NCI-H1436 (cell line): ENCODE measurements at regions not wholly inside any gene's neighbourhood (a gene's known extent, or its start where the extent isn't known, plus 50 kb on each side); places are given as distances from the start of the nearest gene placed in this dataset.

ENCODE experiments used
- DNase-seq: peaks from one replicate; lab custom pipeline; 2025; lab: John Stamatoyannopoulos, UW

DNA sequence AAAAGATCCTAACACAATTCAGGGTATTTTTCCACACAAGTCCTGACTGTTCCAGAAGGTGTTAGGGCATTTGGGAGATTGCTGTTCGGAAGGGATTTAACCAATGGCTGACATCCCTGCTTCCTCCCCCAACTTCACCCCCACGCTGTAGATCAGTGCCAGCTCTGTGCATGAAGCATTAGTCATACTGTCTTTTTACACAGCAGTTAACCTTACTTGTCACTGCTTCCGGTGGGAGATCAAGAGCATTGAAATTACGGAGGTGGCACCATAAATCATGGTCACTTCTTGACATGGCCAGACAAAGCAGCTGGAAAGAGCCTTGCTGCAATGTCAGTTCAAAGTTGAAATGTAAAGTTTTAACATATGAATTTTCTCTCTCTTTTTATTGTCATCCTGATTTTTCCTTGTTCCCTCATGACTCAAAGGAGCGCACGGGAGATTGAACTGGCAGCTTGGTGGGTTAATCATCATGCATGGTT is 70.2 kb downstream of the HRH4 start:
- DNase-seq, result no peak

DNA sequence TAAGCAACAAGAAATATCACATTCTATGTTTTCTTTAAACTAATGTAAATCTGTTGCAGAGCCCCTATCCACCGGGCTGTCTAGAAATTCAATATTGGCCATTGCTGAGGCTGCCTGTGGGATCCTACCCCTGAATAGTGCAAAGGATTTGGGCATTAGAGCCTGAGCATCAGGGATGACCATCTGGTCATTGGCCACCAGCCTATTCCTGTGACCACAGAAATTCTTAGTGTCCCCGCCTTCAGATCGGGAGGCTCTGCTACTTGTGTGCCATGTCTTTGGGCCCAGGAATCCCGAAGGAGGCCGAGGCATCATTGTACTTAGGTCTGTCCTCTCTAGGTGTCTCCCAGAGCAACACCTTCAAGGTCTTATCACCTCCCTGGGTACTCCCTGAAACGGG is 73.8 kb downstream of the HRH4 start:
- DNase-seq, result no peak

DNA sequence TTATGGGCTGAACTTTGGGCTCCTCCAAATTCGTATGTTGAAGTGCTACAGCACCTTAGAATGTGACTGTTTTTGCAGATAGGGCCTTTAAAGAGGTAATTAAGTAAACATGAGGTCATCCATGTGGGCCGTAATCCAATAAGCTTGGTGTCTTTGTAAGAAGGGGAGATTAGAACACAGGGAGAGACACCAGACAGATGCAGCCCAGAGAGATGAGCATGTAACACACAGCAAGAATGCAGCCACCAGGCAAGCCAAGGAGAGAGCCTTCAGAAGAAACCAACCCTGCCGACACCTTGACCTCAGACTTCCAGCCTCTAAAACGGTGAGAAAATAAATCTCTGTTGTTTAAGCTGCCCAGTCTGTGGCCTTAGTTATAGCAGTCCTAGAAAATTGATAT is 74.3 kb downstream of the HRH4 start:
- DNase-seq, result no peak

DNA sequence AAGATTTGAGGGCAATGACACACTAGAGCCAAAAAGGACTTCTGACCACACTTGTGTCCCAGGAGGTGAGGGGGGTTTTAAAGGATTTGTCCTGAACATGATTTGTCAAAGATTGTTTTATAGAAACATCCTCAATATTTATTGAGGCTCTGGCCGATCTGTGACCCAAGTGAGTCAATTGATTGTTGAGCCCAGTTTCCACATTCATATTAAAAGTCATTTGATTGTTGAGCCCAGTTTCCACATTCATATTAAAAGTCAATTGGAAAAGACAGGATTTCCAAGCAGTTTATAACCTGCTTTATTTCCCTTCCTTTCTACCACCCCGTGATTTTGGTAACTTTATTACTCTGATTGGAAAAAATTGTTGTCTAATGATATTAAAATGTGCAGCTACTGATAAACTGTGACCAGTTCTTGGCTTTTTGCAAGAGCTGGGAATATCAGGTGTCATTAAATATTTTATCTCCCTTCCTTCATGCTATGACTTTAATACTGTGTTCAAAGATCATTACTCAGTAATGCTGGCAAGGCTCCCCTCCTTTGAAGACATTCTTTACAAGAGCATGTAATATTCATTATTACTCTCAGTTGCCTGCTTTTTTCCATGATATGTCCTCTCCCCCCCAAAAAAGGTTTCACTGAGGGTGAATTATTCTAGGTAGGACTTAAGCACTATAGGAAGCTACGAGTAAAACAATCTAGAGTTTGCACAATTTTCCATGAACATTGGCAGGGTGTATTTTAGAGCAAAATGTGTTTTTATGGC is 75.3 kb downstream of the HRH4 start:
- no peak for DNase-seq

DNA sequence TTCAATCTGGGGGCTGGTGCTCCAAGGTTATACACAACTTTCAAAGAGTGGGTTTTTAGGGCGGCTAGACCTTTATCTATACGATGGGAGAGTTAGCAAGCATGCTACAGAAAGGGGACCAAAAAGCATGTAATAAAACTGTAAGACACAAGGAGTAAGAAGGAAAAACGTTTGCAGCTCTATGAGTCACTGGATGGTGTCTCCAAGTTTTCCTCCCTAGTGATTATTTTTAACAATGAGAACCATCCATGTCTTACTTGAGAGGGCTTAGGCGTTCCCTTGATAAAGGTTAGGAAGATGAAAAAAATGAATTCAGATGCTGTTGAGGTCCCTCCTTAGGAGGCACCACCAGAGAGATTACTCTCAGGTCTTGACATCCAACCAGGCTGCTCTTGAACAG is 75.9 kb downstream of the HRH4 start:
- no peak for DNase-seq

DNA sequence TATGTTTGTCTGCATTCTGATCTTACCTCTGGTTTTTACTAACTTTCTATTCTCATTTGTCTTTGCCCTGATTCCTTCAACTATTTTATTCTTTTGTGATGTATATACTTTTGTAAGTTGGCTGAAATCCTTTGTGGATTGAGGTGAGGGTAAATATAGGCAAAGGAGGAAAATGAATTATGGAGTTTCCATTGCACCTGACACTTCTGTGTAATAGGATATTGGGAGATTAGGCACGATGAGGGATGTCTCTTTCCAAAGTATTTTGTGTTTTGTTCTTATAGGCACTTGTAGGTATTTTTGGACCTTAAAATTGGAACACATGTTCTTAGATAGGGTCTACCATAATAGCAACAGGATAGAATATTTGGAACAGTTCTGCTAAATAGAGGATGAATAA is 76.4 kb downstream of the HRH4 start:
- no peak for DNase-seq

DNA sequence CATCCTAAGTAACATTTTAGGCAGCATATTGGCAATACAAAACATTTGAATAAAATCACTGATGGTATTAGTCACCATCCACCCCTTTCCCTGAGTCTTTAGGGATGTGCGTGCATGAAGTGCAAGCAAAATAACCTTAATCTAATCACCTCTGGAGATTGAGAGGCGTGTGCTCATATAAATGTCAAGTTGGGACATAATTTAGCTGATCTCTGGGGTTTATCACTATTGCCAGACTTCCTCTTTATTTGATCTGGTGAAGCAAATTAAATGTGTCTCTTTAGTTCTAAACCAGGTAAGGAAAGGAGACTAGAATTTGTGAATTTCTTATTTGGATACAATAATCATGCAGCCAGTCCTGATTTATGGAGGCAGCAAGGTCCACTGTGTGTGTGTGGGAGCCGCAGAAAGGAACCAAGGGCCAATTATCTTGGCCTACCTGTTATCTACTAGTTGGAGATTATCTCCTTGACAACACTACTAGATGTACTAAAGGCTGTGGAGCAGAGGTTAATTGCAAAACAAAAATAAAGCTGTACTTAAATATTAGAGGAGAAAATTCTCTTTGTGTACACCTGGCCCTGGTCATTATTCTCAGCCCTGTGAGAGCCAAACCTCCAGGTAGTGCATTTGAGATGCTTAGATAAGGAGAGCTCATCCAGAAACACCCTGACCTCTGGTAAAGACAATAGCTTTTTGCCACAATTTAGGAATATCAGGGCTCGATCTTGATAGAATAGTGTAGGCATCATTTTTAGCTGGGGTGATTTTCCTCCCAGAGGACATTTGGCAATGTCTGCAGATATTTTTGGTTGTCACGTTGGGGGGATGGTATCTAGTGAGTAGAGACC is 78.2 kb downstream of the HRH4 start:
- no peak for DNase-seq

DNA sequence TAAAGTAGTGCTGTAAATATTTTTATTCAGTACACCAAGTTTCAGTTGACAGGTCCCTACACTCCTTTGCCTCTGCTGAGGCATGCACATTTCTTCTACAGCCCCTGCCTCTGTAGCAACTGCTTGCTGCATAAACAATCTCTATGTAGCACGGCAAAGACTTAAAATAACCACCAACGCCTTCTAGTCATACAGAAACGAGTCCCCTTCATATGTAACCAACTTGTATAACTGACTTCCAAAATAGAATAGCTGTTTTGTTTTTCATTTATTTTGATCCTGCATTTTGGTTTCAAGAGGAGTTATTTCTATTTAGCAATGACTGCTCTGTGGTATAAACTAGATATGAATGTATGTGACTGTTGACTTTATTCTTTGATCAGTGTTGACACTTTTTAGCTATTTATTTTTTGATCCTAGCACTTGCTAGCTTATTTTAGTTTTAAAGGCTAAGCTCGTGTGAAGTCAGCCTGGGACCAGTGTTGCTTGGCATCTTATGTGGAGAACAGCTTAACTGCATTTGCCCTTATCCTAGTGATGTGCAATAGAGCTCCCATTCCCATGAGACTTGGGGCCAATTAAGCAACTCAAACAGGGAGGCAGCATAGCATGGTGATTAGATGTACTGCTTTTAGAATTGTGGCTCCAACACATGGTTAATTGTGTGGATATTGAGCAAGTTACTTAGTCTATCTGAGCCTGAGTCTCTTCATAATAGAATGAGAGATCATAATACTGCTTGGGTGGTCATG is 79.6 kb downstream of the HRH4 start:
- peak; percentile 11 for DNase-seq

DNA sequence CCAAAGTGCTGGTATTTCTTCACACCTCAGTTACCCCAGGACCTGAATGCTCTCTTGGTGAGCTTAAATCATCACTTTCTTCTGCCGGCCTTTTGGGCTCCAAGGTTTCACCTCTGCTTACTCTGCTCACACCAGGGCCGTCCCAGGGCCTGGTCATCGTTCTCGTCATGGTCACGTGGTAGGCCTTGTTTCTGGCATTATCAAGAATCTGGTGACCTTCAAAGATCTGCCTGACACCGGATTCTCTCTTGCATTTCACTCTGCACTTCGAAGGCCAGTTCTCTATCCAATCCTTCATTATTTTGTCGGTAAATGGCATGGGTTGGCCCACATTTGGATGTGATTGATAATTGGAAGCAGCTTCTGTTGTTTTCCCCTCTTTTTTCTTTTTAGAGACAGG is 80.5 kb downstream of the HRH4 start:
- no peak for DNase-seq

DNA sequence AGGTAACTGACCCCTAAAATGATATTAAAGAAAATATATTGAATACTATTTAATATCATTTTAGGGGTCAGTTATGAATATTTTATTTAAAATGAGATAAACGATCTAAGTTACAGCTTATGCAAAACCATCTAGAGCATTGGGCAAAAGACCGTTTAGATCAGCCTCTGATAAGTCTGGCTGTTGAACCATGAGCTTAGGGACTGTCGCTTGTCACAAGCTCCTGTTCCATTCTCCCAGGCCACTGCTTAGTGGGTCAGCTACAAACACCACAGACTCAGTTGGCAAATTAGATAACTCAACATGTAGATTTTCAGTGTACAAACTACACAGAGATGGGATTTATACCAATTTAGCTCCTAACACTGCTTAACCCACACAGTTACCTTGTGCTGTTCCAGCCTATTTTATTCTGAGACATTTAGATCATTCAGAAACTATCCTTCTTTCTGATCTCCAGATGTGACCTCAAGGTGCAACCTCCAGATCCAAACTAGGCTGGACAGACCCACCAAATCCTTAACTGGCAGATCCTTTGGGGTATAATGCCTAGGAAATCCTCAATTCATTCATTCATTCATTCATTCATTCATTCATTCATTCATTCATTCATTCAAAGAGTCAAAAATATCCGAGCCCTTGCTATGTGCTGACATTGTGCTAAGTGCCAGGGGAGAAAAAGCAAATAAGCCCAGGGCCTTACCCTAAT is 82.8 kb downstream of the HRH4 start:
- no peak for DNase-seq

DNA sequence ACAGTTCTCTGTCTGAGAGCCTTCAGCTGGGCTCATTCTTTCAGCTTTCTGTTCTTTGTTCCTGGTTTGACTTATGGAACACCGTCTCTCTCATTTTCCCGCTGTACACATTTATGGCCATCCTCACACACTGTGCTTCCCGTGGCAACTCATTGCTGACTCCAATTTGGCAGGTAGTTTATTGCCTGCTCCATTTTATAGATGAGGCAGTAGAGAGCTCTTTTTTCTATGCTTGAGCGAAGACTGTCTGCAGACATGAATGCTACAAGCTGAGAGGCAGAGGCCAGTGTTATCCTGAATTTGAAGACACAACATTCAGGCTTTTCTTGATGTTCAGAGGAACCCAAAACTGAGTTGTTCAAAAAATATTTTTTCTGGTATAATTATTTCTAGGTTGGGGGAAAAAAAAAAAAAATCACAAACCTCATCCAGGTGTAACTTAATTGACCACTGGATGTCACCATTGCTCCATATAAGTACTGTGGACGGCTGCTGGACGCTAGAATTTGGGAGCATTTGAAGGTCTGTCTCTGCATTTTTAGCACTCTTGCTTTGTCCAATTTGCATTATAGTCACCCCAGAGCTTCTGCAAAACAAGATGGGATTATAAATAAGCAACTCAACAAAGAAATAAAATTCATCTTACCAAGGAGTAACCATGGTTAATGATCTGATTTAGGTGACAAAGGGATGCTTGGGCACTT is 83.5 kb downstream of the HRH4 start:
- DNase-seq, result peak; percentile 38

DNA sequence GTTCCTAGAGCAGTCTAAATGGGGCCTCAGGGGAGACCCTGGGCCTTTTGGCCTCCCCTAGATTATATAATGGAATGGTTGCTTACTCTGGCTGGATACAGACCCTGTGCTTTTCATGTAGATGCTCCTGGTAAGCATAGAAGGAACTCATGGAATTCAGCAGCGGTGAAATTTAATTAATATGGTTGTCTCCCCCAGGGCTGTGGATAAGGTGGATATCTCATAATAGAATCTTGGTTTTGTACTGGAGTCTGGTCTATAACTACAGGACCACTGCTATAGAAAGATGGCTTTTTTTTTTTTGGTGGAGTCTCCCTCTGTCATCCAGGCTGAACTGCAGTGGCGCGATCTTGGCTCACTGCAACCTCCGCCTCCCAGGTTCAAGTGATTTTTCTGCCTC is 84.5 kb downstream of the HRH4 start:
- no peak for DNase-seq

DNA sequence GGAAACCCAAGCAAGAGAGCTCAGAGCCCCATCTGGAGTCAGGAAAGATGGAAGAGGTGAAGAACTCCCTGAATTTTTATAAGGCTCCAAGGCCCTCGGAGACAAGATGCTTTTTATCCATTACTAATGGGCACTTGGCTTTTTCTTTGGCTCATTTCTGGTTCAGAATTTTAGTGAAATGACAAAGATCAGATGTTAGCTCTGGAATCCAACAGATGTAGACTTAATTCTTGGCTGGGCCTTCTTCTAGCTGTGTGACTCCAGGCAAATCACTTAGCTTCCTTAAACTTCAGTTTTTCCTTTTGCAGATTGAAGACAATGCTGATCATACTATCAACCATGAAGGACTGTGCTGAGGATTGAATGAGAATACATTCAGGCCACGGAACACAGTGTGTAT is 85.2 kb downstream of the HRH4 start:
- DNase-seq, result no peak

DNA sequence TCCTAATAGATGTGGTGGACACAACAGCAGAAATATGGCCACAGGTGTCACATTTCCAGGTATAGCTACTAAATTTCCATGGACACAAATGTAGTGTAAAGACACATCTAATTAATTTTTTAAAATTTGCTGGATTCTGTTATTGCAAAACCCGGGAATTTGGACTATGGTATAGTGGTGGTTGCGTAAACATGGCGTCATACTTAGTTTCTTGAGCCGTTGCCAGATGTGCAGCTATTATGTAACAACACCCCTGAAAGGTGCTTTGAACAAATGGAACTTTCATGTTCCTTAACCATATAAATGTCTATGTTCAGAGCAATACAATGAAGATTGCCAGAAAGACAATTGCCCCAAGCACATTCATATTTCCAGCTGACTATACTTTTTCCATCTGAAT is 85.9 kb downstream of the HRH4 start:
- DNase-seq, result no peak

DNA sequence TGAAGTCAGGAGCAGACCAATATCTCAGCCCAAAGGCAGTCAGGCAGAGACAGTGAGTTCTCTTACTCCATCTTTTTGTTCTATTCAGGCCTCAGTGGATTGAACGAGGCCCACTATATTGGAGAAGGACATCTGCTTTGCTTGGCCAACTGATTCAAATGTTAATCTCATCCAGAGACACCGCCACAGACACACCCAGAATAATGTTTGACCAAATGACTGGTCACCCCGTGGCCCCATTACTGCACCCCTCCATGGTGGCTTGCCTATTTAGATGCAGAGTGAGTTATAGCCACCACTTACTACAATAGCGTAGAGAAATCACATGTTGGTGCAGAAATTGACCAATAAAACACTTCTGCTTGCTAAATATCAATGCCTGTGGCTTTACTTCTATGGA is 88.1 kb downstream of the HRH4 start:
- no peak for DNase-seq

DNA sequence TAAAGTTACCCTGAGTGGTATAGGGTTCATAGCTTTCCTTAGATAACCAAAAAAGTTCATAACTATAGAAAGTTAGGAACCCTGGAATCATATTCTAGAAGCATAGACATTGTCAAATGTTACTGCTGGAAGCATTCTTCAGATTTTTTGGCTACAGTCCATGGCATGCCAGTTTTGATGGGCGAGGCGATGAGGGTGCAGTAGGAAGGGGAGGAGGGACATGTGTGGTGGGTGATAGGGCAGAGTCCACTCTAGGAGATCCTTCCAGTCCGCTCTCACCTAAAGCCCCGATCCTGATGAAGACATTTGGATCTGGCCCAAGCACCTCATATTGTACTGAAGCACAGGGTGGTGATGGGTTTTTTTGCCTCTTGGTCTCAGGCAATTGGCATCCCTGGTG is 91.8 kb downstream of the HRH4 start:
- no peak for DNase-seq

DNA sequence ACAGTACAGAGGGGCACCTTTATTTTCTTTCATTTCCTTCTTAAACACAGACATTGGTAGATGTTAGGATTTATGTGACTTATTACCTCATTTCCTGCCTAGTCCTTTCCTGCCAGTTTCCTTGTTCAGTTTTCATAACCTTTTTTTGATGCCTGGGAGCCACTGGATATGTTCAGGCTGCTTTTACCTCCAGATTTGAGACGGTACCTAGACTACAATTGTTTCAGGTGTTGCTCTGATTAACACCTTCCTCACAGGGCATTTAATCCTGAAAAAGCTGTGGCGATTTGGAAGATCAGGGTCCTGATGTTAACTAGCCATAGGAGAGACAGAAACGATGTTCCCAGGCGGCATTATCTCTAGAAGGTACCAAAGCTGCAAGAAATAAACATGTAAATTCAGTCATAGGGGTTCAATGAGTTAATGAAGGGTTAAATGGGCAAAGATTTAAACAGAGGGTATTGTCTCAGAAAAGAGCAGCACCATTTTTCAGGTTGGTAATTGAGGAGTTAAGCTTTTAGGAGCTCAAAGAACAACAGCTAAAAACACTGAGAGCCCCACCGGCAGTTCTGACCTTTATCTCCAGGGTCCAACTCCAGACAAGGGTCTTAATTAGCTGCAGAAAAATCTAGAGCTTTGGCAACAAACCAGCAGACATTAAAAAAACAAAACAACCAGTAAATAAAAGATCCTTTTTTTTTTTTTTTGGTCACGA is 93.3 kb downstream of the HRH4 start:
- no peak for DNase-seq

DNA sequence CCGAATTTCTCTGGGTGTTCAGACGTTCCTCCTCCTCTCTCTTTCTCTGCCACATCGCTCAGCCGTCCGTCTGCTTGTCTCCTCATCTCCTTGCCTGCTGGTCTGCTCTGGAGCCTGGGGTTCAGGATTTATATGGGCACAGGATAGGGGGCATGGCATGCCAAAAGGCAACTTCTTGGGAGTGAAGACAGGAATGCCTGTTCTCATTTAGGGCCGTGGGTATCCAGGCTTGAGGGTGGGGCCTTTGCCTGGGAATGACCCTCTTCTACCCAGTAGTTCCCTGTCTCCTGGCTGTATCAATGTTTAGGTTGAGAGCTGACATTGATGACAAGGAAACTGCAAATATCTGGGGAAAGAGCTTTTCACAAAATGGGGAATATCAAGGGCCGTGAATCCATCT is 98.0 kb downstream of the HRH4 start:
- DNase-seq, result no peak

DNA sequence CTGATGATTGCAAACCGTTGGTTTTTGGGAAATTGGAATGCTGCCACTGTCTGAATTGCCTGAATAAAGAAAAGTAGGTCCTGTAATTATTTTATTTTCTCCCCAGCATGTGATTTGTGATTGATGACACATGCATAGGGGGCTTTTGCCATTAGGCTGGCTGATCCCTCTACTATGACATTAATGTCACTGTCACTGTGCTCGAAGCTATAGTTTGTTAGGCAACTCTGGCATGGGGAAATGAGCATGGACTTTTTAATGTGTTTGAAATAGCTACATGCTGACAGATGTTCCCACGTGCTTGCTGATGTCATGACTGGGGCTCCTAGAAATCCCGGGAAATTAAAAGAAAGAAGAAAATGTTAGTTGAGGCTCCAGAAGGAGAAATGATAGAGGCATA is 99.1 kb downstream of the HRH4 start:
- DNase-seq, result no peak

DNA sequence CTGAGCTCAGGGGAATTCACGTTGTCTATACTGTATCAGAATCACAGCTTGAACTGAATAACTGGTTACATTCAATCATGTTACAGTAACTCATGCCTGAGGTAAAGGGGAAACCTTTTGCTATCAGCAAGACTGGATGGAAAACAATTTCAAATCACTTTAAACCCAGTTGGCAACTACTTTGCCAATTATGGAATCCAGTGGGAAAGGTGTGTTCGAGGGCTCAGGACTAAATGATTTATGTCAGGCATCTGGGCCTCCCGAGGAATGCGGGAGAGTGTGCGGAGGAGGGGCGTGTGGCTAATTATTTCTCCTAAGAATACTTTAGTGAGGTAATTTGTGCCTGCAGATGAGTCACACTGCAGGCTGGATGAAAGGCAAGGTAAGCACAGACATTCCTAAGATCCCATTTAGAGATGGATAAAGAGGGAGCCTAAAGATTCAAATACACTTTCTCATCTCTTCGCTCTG is 100.1 kb downstream of the HRH4 start:
- DNase-seq, result no peak
